Endothelial cell of umbilical vein (primary cell): ENCODE measurements at regions not wholly inside any gene's neighbourhood (a gene's known extent, or its start where the extent isn't known, plus 50 kb on each side); places are given as distances from the start of the nearest gene placed in this dataset.

Experiments
- BruUV-seq: library from RNA; stranded (reverse); fragments of 400-500 nt; replicated peaks from 2 replicates; lab custom pipeline; 2021; lab: Mats Ljungman, UMichigan
- CTCF ChIA-PET: fragments of 300-600, 350-600 bp; sonication (Branson Sonifier 250); formaldehyde crosslinking; loops from one replicate; lab custom pipeline; 2021; ENCODE audit warnings: antibody characterized with exemption, inconsistent platforms; lab: Charles Lee
- POLR2A ChIA-PET: fragments of 300-600, 350-600 bp; sonication (Branson Sonifier 250); formaldehyde crosslinking; loops from one replicate; lab custom pipeline; 2021; ENCODE audit warnings: antibody characterized with exemption, inconsistent platforms; lab: Charles Lee
- DNase-seq: peaks from one replicate; pipeline ENCODE4 v3.0.0-alpha.2; 2011; ENCODE audit warnings: low read depth, low spot score
- FAIRE-seq: peaks from 2 replicates; lab custom pipeline; 2011; peaks lifted over from hg19 to GRCh38; lab: Jason Lieb, UNC
- H2AFZ ChIP-seq: 2 replicates; pipeline ENCODE4 v1.6.0; 2012; ENCODE audit warnings: low read depth, low read length, control low read depth, inconsistent platforms
- H3K27ac ChIP-seq: 2 replicates; pipeline ENCODE4 v1.5.1; 2011; ENCODE audit warnings: low read depth, mild to moderate bottlenecking, control low read depth, low read length, moderate library complexity; ENCODE audit not compliant: insufficient read depth
- H3K27me3 ChIP-seq, 2 experiments: 2 replicates each; pipeline versions ENCODE4 v1.6.0 to v1.6.1; 2011; ENCODE audit warnings: low read length in 2 of 2, mixed read lengths in 1 of 2; ENCODE audit not compliant: control insufficient read depth in 2 of 2, insufficient read depth in 2 of 2
- H3K36me3 ChIP-seq, 2 experiments: 2 replicates in 1 of 2; 3 replicates in 1 of 2; pipeline ENCODE4 v1.5.1; 2011; ENCODE audit warnings: low read length in 2 of 2, mild to moderate bottlenecking in 1 of 2, moderate library complexity in 1 of 2; ENCODE audit not compliant: control insufficient read depth in 2 of 2, insufficient read depth in 2 of 2; ENCODE audit errors: extremely low read depth in 1 of 2
- H3K4me1 ChIP-seq: 3 replicates; pipeline ENCODE4 v1.5.1; 2011; ENCODE audit warnings: mild to moderate bottlenecking, low read length; ENCODE audit not compliant: control insufficient read depth, insufficient read depth; ENCODE audit errors: extremely low read depth
- H3K4me2 ChIP-seq: 2 replicates; pipeline ENCODE4 v1.6.1; 2011; ENCODE audit warnings: low read length, control low read depth, mixed read lengths; ENCODE audit not compliant: insufficient read depth
- H3K4me3 ChIP-seq, 3 experiments: fragments of 200-600 bp in 1 of 3; sonication (generic), shearing (Covaris generic) in 1 of 3; replicated peaks in 1 of 3; 2 replicates each; pipeline ENCODE4 v1.5.1; 2011 to 2016; ENCODE audit warnings: control low read depth in 3 of 3, low read length in 3 of 3, mild to moderate bottlenecking in 2 of 3, inconsistent platforms in 1 of 3, low read depth in 1 of 3, moderate library complexity in 1 of 3; ENCODE audit not compliant: insufficient read depth in 1 of 3
- H3K79me2 ChIP-seq: 2 replicates; pipeline ENCODE4 v1.6.0; 2012; ENCODE audit warnings: low read length, inconsistent platforms; ENCODE audit not compliant: control insufficient read depth, insufficient read depth
- H3K9ac ChIP-seq: replicated peaks from 2 replicates; pipeline ENCODE3; 2011; ENCODE audit warnings: low read length, control low read depth; ENCODE audit not compliant: insufficient read depth; ENCODE audit errors: extremely low read depth
- H3K9me1 ChIP-seq: replicated peaks from 3 replicates; pipeline ENCODE4 v1.6.0; 2011; ENCODE audit warnings: mild to moderate bottlenecking, low read length; ENCODE audit not compliant: control insufficient read depth, insufficient read depth; ENCODE audit errors: extremely low read depth
- H3K9me3 ChIP-seq: replicated peaks from 2 replicates; pipeline ENCODE4 v1.5.1; 2012; ENCODE audit warnings: low read length, inconsistent platforms; ENCODE audit not compliant: control insufficient read depth, insufficient read depth
- H4K20me1 ChIP-seq: replicated peaks from 2 replicates; pipeline ENCODE3; 2011; ENCODE audit warnings: mild to moderate bottlenecking, low read length; ENCODE audit not compliant: control insufficient read depth, insufficient read depth; ENCODE audit errors: extremely low read depth
- EZH2 ChIP-seq: IDR thresholded peaks from 2 replicates; pipeline ENCODE4 v1.6.1; 2012; ENCODE audit warnings: borderline replicate concordance, low read depth, mild to moderate bottlenecking, moderate library complexity, low read length, inconsistent platforms; ENCODE audit not compliant: severe bottlenecking
- FOS ChIP-seq: IDR thresholded peaks from 2 replicates; pipeline ENCODE4 v1.6.1; 2011; ENCODE audit warnings: mild to moderate bottlenecking, low read length, moderate library complexity, borderline replicate concordance; ENCODE audit not compliant: insufficient read depth
- GATA2 ChIP-seq: IDR thresholded peaks from 2 replicates; pipeline ENCODE4 v1.7.0; 2011; ENCODE audit warnings: low read depth, mild to moderate bottlenecking, moderate library complexity, mixed read lengths, low read length; ENCODE audit not compliant: insufficient read length, insufficient read depth
- JUN ChIP-seq: IDR thresholded peaks from 2 replicates; pipeline ENCODE4 v1.6.1; 2011; ENCODE audit warnings: borderline replicate concordance, low read depth; ENCODE audit not compliant: insufficient read length, insufficient read depth
- MYC ChIP-seq: IDR thresholded peaks from one replicate; pipeline ENCODE4 v1.6.1; 2011; ENCODE audit warnings: mild to moderate bottlenecking, low read depth, low read length
- POLR2A ChIP-seq: IDR thresholded peaks from 2 replicates; pipeline ENCODE4 v1.6.1; 2012; ENCODE audit warnings: low read depth, mild to moderate bottlenecking, control low read depth, low read length
- POLR2AphosphoS5 ChIP-seq: IDR thresholded peaks from 2 replicates; pipeline ENCODE4 v1.6.1; 2012; ENCODE audit warnings: low read depth, mild to moderate bottlenecking, control low read depth, low read length, moderate library complexity; ENCODE audit not compliant: insufficient read depth
- dilution Hi-C: fragments of 300-500 bp; cut with MboI; formaldehyde crosslinking; loops from one replicate; pipeline ENCODE4 v1.15.0; 2019; ENCODE audit warnings: low sequenced_read_pairs; ENCODE audit not compliant: extremely low pct_ligation_motif_present
- intact Hi-C: fragments of 100-400 bp; cut with micrococcal nuclease; formaldehyde crosslinking; loops from one replicate; pipeline ENCODE4 v1.10.0; 2022
- TF ChIP-seq, protein P1 (sequence below): IDR thresholded peaks from 2 replicates; pipeline ENCODE4 v1.6.1; 2011; ENCODE audit not compliant: insufficient read depth, insufficient read length
- TF ChIP-seq, protein P2 (sequence below), 2 donors: IDR thresholded peaks; 1 replicate in 1 of 2; 2 replicates in 1 of 2; pipeline ENCODE4 v1.5.1; 2011; ENCODE audit warnings: low read length in 2 of 2, mild to moderate bottlenecking in 2 of 2, moderate library complexity in 2 of 2, control low read depth in 1 of 2, inconsistent platforms in 1 of 2, low read depth in 1 of 2; ENCODE audit not compliant: insufficient read depth in 1 of 2; ENCODE audit errors: extremely low read depth in 1 of 2

DNA sequence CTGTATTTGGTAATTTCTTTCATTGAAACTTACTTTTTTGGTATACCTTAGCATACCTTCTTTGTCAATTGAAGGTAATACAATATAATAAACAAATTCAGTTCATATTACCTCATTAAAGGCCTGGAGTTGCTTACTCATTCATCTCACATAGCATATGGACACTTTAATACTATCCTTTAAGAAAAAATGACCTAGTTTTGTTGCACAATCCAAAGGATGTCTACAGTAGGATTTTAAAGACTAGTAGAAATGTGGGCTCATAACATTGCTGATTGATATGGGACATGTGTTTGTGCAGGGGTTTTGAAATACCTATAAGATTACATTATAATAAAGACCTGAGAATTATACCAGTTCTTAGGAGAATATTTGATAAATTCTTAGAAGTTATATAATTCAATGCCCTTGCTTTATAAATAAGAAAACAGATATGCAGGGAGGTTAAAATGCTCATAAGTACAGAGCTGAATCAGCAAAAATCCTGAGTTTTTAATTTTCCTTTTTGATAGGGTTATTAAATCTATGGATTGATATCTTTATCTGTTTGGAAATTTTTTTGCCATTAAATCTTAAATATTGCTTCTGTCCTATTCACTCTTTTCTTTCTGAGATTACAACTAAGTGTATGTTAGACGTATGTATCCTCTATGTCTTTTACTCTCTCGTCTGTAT is 352.1 kb downstream of the ATP23 start:
- Histone ChIP-seq H3K36me3 (no peaks in the 10 kb centered on the region), H3K9ac (no peak overlapping the region), H3K9me3 (no peaks in the 10 kb centered on the region), H4K20me1 (no peaks in the 10 kb centered on the region), H3K9me1 (no peaks in the 10 kb centered on the region), H2AFZ (no peak overlapping the region), H3K27me3 (no peaks in the 10 kb centered on the region), H3K27ac (no peak overlapping the region), H3K79me2 (no peaks in the 10 kb centered on the region), H3K4me1 (no peaks in the 10 kb centered on the region), H3K4me2 (no peak overlapping the region), H3K4me3 (no peak overlapping the region)
- POLR2A ChIA-PET = no interaction called here
- TF ChIP-seq EZH2 (no peak), POLR2A (no peak), GATA2 (no peak), JUN (no peak), FOS (no peak), MYC (no peak), POLR2AphosphoS5 (no peak)
- TF ChIP-seq, protein P1, sequence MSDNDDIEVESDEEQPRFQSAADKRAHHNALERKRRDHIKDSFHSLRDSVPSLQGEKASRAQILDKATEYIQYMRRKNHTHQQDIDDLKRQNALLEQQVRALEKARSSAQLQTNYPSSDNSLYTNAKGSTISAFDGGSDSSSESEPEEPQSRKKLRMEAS = no peak
- TF ChIP-seq, protein P2, sequence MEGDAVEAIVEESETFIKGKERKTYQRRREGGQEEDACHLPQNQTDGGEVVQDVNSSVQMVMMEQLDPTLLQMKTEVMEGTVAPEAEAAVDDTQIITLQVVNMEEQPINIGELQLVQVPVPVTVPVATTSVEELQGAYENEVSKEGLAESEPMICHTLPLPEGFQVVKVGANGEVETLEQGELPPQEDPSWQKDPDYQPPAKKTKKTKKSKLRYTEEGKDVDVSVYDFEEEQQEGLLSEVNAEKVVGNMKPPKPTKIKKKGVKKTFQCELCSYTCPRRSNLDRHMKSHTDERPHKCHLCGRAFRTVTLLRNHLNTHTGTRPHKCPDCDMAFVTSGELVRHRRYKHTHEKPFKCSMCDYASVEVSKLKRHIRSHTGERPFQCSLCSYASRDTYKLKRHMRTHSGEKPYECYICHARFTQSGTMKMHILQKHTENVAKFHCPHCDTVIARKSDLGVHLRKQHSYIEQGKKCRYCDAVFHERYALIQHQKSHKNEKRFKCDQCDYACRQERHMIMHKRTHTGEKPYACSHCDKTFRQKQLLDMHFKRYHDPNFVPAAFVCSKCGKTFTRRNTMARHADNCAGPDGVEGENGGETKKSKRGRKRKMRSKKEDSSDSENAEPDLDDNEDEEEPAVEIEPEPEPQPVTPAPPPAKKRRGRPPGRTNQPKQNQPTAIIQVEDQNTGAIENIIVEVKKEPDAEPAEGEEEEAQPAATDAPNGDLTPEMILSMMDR (IDR thresholded peaks at IDR 0.05; ENCODE audit: extremely low read depth in 1 of 2, insufficient read depth in 1 of 2, low read depth in 1 of 2, low read length in 2 of 2) = no peak
- FAIRE-seq = no peak
- no peak for DNase-seq
- intact Hi-C loops = no loop called here
- BruUV-seq = no TSS peak
- dilution Hi-C loops = no loop called here
- CTCF ChIA-PET = interaction anchor here (0.9 kb wide), 1 partner anchor 118 kb away, joined by 3 read pairs; no protein-coding TSS in a partner anchor
